ENCODE measurements at regions not wholly inside any gene's neighbourhood (a gene's known extent, or its start where the extent isn't known, plus 50 kb on each side); places are given as distances from the start of the nearest gene placed in this dataset.

- no peak for TF ChIP-seq CTCF (IDR thresholded peaks at IDR 0.05)
- no peak for TF ChIP-seq EZH2 (IDR thresholded peaks at IDR 0.05; ENCODE audit: borderline replicate concordance, insufficient read depth, low read depth, low read length, poor library complexity, severe bottlenecking)
Measured at GRCh38 chr20:22908437-22908836, 126.7 kb upstream of the SSTR4 start.
